A673 (cell line): ENCODE measurements at regions not wholly inside any gene's neighbourhood (a gene's known extent, or its start where the extent isn't known, plus 50 kb on each side); places are given as distances from the start of the nearest gene placed in this dataset.

ENCODE experiments used
- CTCF ChIP-seq: fragments of 300-800, 200-600 bp; sonication (generic); conservative IDR thresholded peaks from 2 replicates; pipeline ENCODE4 v1.5.1; 2017; ENCODE audit warnings: low read depth, mild to moderate bottlenecking, antibody characterized with exemption, low read length, moderate library complexity, mixed read lengths
- EZH2 ChIP-seq: fragments of 200-600 bp; sonication (generic); IDR thresholded peaks from 2 replicates; pipeline ENCODE4 v1.6.1; 2017; ENCODE audit warnings: borderline replicate concordance, low read depth, mild to moderate bottlenecking, mixed read lengths, antibody characterized with exemption, low read length; ENCODE audit not compliant: poor library complexity, severe bottlenecking

DNA sequence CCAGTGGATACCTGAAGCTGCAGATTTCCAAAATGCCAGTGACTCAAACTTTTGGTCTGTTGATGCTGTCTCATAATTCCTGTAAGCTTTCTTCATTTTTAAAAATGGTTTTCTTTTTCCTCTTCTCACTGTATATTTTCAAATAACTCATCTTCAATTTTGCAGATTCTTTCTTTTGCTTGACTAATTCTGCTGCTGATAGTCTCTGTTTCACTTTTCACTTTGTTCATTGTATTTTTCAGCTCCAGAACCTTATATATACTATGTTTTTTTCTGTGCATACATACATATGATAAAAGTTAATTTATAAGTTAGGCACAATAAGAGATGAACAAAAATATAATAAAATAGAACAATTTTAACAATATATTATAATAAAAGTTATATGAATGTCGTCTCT is 237.7 kb upstream of the GPRIN3 start:
- TF ChIP-seq EZH2 = no peak
- TF ChIP-seq CTCF = no peak
